H1 (cell line): ENCODE measurements at regions not wholly inside any gene's neighbourhood (a gene's known extent, or its start where the extent isn't known, plus 50 kb on each side); places are given as distances from the start of the nearest gene placed in this dataset.
"Not testable (repeated sequence)": the region's sequence is repeated elsewhere in the genome, so short reads cannot be mapped to it uniquely, and the experiment has no call there.

Source experiments
- CTCF ChIA-PET: fragments of 300-600 bp; sonication (Branson Sonifier 250); formaldehyde crosslinking; loops from one replicate; lab custom pipeline; 2021; ENCODE audit not compliant: partially characterized antibody; lab: Charles Lee
- POLR2A ChIA-PET: fragments of 300-600 bp; sonication (Branson Sonifier 250); formaldehyde crosslinking; loops from one replicate; lab custom pipeline; 2021; ENCODE audit warnings: inconsistent platforms; ENCODE audit not compliant: partially characterized antibody; lab: Charles Lee
- DNase-seq, 2 experiments: peaks; one replicate each; pipeline versions ENCODE4 v3.0.0 to v3.0.0-alpha.2; 2010 to 2022; ENCODE audit warnings: low spot score in 2 of 2, low read depth in 1 of 2, mixed read lengths in 1 of 2
- FAIRE-seq: peaks from 2 replicates; lab custom pipeline; 2011; peaks lifted over from hg19 to GRCh38; lab: Jason Lieb, UNC
- H2AFZ ChIP-seq: 2 replicates; pipeline ENCODE4 v1.8.1; 2012; ENCODE audit warnings: low read length, inconsistent platforms
- H2AK5ac ChIP-seq: 2 replicates; pipeline ENCODE4 v1.6.1; 2013; ENCODE audit warnings: low read depth, low read length
- H2BK120ac ChIP-seq: replicated peaks from 2 replicates; pipeline ENCODE3; 2013; ENCODE audit warnings: low read depth, low read length, inconsistent platforms
- H2BK12ac ChIP-seq: 2 replicates; pipeline ENCODE4 v1.6.1; 2013; ENCODE audit warnings: low read depth, low read length
- H2BK15ac ChIP-seq: 2 replicates; pipeline ENCODE4 v1.6.1; 2013; ENCODE audit warnings: low read length
- H2BK20ac ChIP-seq: 2 replicates; pipeline ENCODE4 v1.6.1; 2013; ENCODE audit warnings: low read length
- H2BK5ac ChIP-seq: 2 replicates; pipeline ENCODE4 v1.6.1; 2013; ENCODE audit warnings: low read depth, low read length
- H3K14ac ChIP-seq: 2 replicates; pipeline ENCODE4 v1.6.1; 2013; ENCODE audit warnings: inconsistent platforms; ENCODE audit not compliant: insufficient read length
- H3K18ac ChIP-seq: 2 replicates; pipeline ENCODE4 v1.6.1; 2013; ENCODE audit warnings: low read length; ENCODE audit errors: extremely low read depth
- H3K23ac ChIP-seq: 2 replicates; pipeline ENCODE4 v1.6.1; 2013; ENCODE audit warnings: inconsistent platforms; ENCODE audit not compliant: insufficient read length
- H3K23me2 ChIP-seq: 2 replicates; pipeline ENCODE4 v1.6.1; 2013; ENCODE audit warnings: low read depth, low read length
- H3K27ac ChIP-seq: 2 replicates; pipeline ENCODE4 v1.6.1; 2011; ENCODE audit warnings: low read depth, low read length, inconsistent platforms
- H3K27me3 ChIP-seq, 4 experiments: replicated peaks in 1 of 4; 1 replicate in 1 of 4; 2 replicates in 3 of 4; pipeline versions ENCODE4 v1.6.1 to v1.8.1; 2011 to 2013; ENCODE audit warnings: low read length in 3 of 4, mild to moderate bottlenecking in 3 of 4, inconsistent platforms in 2 of 4, mixed read lengths in 2 of 4, moderate library complexity in 1 of 4; ENCODE audit not compliant: control insufficient read depth in 3 of 4, insufficient read depth in 3 of 4; ENCODE audit errors: extremely low read depth in 1 of 4
- H3K36me3 ChIP-seq, 4 experiments: 2 replicates each; pipeline versions ENCODE4 v1.6.1 to v1.8.1; 2011 to 2013; ENCODE audit warnings: mild to moderate bottlenecking in 4 of 4, low read length in 3 of 4, moderate library complexity in 2 of 4, control low read depth in 1 of 4, inconsistent platforms in 1 of 4; ENCODE audit not compliant: insufficient read depth in 4 of 4, control insufficient read depth in 2 of 4
- H3K4ac ChIP-seq: replicated peaks from 2 replicates; pipeline ENCODE3; 2013; ENCODE audit warnings: low read length, low read depth, mixed read lengths, inconsistent platforms; ENCODE audit not compliant: insufficient read length
- H3K4me1 ChIP-seq, 4 experiments: replicated peaks in 1 of 4; 1 replicate in 1 of 4; 2 replicates in 3 of 4; pipeline versions ENCODE4 v1.6.1 to v1.8.1; 2011 to 2013; ENCODE audit warnings: low read length in 3 of 4, inconsistent platforms in 2 of 4, mixed read lengths in 1 of 4; ENCODE audit not compliant: insufficient read depth in 4 of 4, control insufficient read depth in 3 of 4
- H3K4me2 ChIP-seq, 2 experiments: 2 replicates each; pipeline versions ENCODE4 v1.6.1 to v1.8.1; 2011 to 2013; ENCODE audit warnings: low read depth in 2 of 2, low read length in 2 of 2, control low read depth in 1 of 2, inconsistent platforms in 1 of 2, mild to moderate bottlenecking in 1 of 2; ENCODE audit not compliant: insufficient read depth in 1 of 2
- H3K4me3 ChIP-seq, 4 experiments: fragments of 200-600, 300-600 bp in 1 of 4; sonication (generic), shearing (Covaris generic), sonication (Bioruptor Twin) in 1 of 4; 2 replicates each; pipeline versions ENCODE4 v1.5.1 to v1.8.1; 2011 to 2016; ENCODE audit warnings: low read length in 4 of 4, low read depth in 3 of 4, control low read depth in 2 of 4, inconsistent platforms in 2 of 4, mild to moderate bottlenecking in 2 of 4, mixed read lengths in 1 of 4, moderate library complexity in 1 of 4; ENCODE audit not compliant: insufficient read depth in 2 of 4; ENCODE audit errors: extremely low read depth in 1 of 4
- H3K56ac ChIP-seq: replicated peaks from 2 replicates; pipeline ENCODE3; 2013; ENCODE audit warnings: low read depth, mild to moderate bottlenecking, mixed read lengths, low read length, inconsistent platforms; ENCODE audit not compliant: insufficient read length
- H3K79me1 ChIP-seq: 2 replicates; pipeline ENCODE4 v1.6.1; 2013; ENCODE audit warnings: low read depth, low read length, control low read depth
- H3K79me2 ChIP-seq, 2 experiments: 2 replicates each; pipeline versions ENCODE4 v1.6.1 to v1.8.1; 2012 to 2013; ENCODE audit warnings: low read length in 2 of 2, mild to moderate bottlenecking in 2 of 2, inconsistent platforms in 1 of 2; ENCODE audit not compliant: insufficient read depth in 2 of 2, control insufficient read depth in 1 of 2
- H3K9ac ChIP-seq, 4 experiments: replicated peaks in 1 of 4; 1 replicate in 1 of 4; 2 replicates in 3 of 4; pipeline versions ENCODE4 v1.6.1 to v1.8.1; 2011 to 2013; ENCODE audit warnings: low read depth in 3 of 4, low read length in 3 of 4, control low read depth in 2 of 4, mild to moderate bottlenecking in 2 of 4, moderate library complexity in 2 of 4, inconsistent platforms in 1 of 4; ENCODE audit errors: extremely low read depth in 1 of 4
- H3K9me3 ChIP-seq, 2 experiments: 2 replicates each; pipeline versions ENCODE4 v1.6.1 to v1.8.1; 2012 to 2013; ENCODE audit warnings: mild to moderate bottlenecking in 2 of 2, moderate library complexity in 2 of 2, control low read depth in 1 of 2, inconsistent platforms in 1 of 2, low read depth in 1 of 2, low read length in 1 of 2, mixed read lengths in 1 of 2; ENCODE audit not compliant: insufficient read depth in 2 of 2
- H4K20me1 ChIP-seq, 2 experiments: replicated peaks in 1 of 2; 2 replicates each; pipeline versions ENCODE3 to v1.8.1; 2011 to 2013; ENCODE audit warnings: inconsistent platforms in 2 of 2, low read length in 2 of 2, mild to moderate bottlenecking in 1 of 2; ENCODE audit not compliant: insufficient read depth in 2 of 2, control insufficient read depth in 1 of 2
- H4K5ac ChIP-seq: 2 replicates; pipeline ENCODE4 v1.6.1; 2013; ENCODE audit warnings: low read length, low read depth, mixed read lengths, inconsistent platforms; ENCODE audit not compliant: insufficient read length
- H4K8ac ChIP-seq: 2 replicates; pipeline ENCODE4 v1.8.0; 2013; ENCODE audit warnings: mild to moderate bottlenecking, moderate library complexity, low read length, inconsistent platforms; ENCODE audit not compliant: insufficient read depth; ENCODE audit errors: extremely low read depth
- H4K91ac ChIP-seq: replicated peaks from 2 replicates; pipeline ENCODE3; 2013; ENCODE audit warnings: low read length, mixed read lengths, inconsistent platforms; ENCODE audit not compliant: insufficient read length
- WGBS, 2 experiments: shearing (Covaris generic) in 1 of 2; methylation state at CpG; one replicate each; pipeline versions ENCODE4 v1.1.6 to v1.1.7; 2013 to 2015; ENCODE audit warnings: low lambda C conversion rate in 2 of 2, mixed read lengths in 2 of 2, inconsistent platforms in 1 of 2, low coverage in 1 of 2, missing lambda C conversion rate in 1 of 2; ENCODE audit not compliant: insufficient replicate concordance in 2 of 2, insufficient coverage in 1 of 2, insufficient read length in 1 of 2; ENCODE audit errors: extremely low coverage in 1 of 2, missing lambda C conversion rate in 1 of 2; 5-methylcytosine and 5-hydroxymethylcytosine counted together

- whole genome bisulfite sequencing, 2 experiments: no CpG with 5 or more reads among the region's 5 CpGs
- H3K27ac ChIP-seq: not testable (repeated sequence)
Measured at GRCh38 chr1:120634816-120635806, 88.6 kb upstream of the NBPF26 start.

More at GRCh38 chr1:120634816-120635806, 88.6 kb upstream of the NBPF26 start:
- H3K18ac ChIP-seq, H2BK20ac ChIP-seq, H3K79me1 ChIP-seq, H3K4ac ChIP-seq, H3K9ac ChIP-seq, H3K79me2 ChIP-seq, H2BK120ac ChIP-seq, H3K27me3 ChIP-seq, H2BK12ac ChIP-seq, H3K4me2 ChIP-seq, H3K14ac ChIP-seq, POLR2A ChIA-PET, H2AK5ac ChIP-seq, H3K4me1 ChIP-seq, FAIRE-seq, H3K56ac ChIP-seq, DNase-seq, H2BK15ac ChIP-seq, H3K23ac ChIP-seq, CTCF ChIA-PET, H4K20me1 ChIP-seq, H4K5ac ChIP-seq, H3K36me3 ChIP-seq, H4K91ac ChIP-seq, H3K4me3 ChIP-seq, H4K8ac ChIP-seq, H3K23me2 ChIP-seq, H2AFZ ChIP-seq, H2BK5ac ChIP-seq, H3K9me3 ChIP-seq: not testable (repeated sequence)
